ENCODE measurements at regions not wholly inside any gene's neighbourhood (a gene's known extent, or its start where the extent isn't known, plus 50 kb on each side); places are given as distances from the start of the nearest gene placed in this dataset.

GRCh38 chr3:194989241-194989640, 281.7 kb downstream of the XXYLT1 start:
- TF ChIP-seq EP300 (IDR thresholded peaks at IDR 0.05; ENCODE audit: low read depth) (no peak), POLR2A (IDR thresholded peaks at IDR 0.05) (no peak), POLR2AphosphoS5 (IDR thresholded peaks at IDR 0.05) (no peak)

All from transverse colon (tissue), 3 donors.